HG02610 (cell line): ENCODE measurements at regions not wholly inside any gene's neighbourhood (a gene's known extent, or its start where the extent isn't known, plus 50 kb on each side); places are given as distances from the start of the nearest gene placed in this dataset.

Experiments
- ATAC-seq: cut with Tn5 transposase; IDR thresholded peaks from one replicate; pipeline ENCODE4 v1.9.1; 2021; ENCODE audit warnings: mild to moderate bottlenecking, moderate library complexity; ENCODE audit not compliant: unreplicated experiment

GRCh38 chr20:40188319-40188718 is 500.7 kb downstream of the MAFB start:
- ATAC-seq, result no peak

DNA sequence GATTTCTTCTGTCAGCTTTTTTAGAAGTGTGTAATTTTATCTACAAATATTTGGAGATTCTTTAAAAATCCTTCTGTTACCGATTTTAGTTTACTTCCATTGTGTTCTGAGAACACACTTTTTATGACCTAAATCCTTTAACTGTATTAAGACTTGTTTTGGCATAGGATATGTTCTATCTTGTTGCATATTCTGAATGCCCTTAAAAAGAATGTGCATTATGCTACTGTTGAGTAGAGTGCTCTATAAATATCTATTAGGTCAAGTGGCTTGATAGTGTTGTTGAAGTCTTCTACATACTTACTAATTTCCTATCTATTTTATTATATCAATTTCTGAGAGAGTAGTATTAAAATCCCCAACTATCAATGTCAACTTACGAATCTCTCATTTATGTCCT is 502.2 kb downstream of the MAFB start:
- ATAC-seq, result no peak

DNA sequence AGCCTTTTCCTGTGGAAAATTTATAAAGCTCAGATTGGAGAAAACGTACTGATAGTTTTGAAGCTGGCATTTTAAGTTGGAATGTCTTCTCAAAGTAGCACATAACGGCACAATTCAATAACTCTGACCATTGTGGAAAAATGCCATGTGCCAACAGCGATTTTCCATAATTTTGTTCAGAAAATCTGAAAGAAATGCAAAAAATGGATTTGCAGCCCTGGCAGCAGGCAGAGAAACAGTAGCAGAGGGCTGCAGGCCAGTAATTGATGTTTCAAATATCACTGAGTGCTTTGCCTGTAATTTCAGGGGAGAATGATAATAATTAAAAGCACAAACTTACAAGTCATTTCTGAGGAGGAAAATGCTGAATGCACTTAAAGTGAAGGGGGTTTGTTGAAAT is 507.4 kb downstream of the MAFB start:
- no peak for ATAC-seq

DNA sequence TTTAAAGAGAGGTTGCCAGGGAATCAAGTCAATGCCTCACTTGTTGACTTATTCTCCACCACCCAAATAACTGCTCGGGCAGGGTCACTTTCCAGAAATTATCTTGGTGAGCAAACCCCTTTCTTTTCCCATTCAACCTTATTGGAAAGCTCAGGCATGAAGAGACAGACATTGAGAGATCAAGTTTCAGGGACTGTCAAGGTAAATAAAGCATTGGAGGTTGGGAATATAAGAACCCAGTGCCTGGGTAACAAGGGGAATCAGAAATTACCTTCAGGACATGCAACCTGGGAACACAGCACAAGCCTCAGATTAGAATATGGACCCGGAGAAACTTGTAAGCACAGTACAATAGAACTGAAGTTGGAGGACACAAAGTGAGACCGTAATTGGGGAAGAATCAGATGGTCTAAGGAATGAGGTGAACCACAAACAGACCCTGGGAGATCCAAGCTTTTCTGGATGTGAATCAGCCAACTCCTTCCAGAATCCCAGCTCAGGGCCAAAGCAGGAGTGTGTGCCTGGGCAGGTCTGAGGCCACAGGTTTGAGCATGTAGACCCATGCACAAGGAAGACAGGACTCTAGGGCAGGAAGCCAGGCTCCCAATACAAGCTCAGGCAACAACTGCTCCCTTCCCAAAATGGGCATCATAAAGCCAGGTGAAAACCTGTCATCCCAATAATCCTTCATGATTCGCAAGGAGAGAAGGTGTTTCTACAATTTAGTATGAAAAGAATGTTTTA is 512.8 kb downstream of the MAFB start:
- no peak for ATAC-seq

- no peak for ATAC-seq
Measured at GRCh38 chr20:40175296-40175695, 513.7 kb downstream of the MAFB start.

- ATAC-seq, result no peak
Measured at GRCh38 chr20:40173872-40174271, 515.2 kb downstream of the MAFB start.

- ATAC-seq, result no peak
Measured at GRCh38 chr20:40168981-40169620, 519.9 kb downstream of the MAFB start.

- no peak for ATAC-seq
Measured at GRCh38 chr20:40161391-40161790, 527.6 kb downstream of the MAFB start.

- no peak for ATAC-seq
Measured at GRCh38 chr20:40160097-40160550, 528.9 kb downstream of the MAFB start.

DNA sequence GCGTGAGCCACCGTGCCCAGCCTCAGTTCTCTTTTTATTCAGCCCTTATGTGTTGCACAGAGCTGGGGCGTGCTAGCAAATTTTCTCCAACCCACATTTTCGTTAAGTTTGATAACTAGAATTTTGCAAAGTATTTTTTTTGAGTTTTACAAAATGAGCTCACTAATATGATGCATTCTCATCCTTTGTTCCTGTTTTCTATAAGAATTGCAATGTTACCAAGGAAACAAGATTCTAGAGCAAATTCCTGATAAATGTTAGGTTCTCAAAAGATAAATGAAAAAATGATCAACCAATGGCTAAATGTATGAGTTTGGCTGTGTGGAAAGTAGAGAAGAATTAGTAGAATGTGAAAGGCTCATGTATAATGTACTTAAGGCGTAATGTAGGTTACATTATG is 529.8 kb downstream of the MAFB start:
- ATAC-seq, result no peak

GRCh38 chr20:40156600-40157317 is 532.3 kb downstream of the MAFB start:
- peak; percentile 87 for ATAC-seq

GRCh38 chr20:40154514-40154913 is 534.5 kb downstream of the MAFB start:
- ATAC-seq, result no peak

DNA sequence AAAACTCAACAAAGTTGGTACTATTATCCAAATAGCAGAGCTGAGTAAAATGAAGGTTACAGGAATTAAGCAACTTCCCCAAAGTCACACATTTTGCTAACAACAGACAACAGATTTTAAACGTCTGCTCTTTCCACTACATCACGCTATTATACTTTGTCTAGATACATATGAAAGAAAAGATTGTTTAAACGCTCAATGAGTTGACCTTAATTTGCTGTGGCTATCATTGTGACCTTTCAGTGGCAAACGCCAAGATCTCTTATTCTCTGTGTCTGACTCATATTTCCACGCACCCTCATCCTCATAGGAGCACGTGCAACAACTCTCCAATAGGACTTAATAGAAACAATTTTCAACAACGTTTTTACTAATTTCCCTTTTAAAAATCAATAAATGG is 540.1 kb downstream of the MAFB start:
- ATAC-seq, result no peak

DNA sequence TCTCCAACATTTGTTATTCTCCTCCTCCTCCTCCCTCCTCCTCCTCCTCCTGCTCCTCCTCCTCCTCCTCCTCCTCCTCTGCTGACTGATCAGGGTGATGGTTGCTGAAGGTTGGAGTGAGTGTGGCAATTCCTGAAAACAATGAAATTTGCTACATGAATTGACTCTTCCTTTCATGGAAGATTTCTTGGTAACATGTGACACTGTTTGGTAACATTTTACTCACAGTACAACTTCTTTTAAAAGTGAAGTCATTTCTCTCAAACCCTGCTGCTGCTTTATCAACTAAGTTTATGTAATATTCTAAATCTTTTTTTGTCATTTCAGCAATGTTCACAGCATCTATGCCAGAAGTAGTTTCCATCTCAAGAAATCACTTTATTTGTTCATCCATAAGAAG is 543.0 kb downstream of the MAFB start:
- no peak for ATAC-seq

- ATAC-seq, result no peak
Measured at GRCh38 chr20:40144581-40144980, 544.5 kb downstream of the MAFB start.

GRCh38 chr20:40134176-40134575 is 554.9 kb downstream of the MAFB start:
- no peak for ATAC-seq

DNA sequence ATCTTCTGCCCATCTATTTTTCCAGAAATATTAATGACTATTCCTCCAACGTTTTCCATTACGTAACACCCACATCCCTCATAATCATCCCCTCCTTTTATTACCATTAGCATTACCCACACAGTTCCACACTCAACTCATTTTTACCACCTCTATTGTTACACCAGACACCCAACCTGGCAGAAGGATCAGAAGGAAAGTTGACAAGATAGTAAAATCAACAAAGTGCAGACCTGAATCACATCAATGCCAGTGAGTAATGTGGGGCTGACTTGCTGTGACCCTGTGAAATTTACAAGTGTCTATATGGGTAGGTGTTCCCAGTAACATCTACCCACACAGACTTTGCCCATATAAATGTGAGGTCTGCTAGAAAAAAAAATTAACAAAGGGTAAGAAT is 568.2 kb downstream of the MAFB start:
- no peak for ATAC-seq

DNA sequence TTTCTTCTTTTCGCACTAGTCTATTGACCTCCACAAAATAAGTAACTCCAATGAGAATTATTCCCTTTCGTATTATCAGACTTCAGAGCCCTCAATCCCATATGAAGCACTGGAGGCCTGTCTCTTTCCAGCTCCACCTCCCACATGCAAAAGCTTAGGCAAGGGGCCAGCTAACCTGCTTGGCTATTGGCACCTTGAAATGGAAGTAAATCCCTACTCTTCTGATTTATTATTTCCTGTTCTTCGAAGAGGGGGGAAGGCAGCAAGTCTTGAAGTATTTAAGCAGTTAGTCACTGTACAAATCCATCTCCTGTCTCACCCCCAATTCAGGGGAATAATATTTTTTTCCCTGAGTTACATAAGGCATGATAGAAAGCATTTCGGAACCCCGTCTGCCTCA is 577.8 kb downstream of the MAFB start:
- ATAC-seq, result no peak

GRCh38 chr20:40110311-40110831 is 578.7 kb downstream of the MAFB start:
- no peak for ATAC-seq

GRCh38 chr20:40109136-40109535 is 579.9 kb downstream of the MAFB start:
- ATAC-seq, result no peak

DNA sequence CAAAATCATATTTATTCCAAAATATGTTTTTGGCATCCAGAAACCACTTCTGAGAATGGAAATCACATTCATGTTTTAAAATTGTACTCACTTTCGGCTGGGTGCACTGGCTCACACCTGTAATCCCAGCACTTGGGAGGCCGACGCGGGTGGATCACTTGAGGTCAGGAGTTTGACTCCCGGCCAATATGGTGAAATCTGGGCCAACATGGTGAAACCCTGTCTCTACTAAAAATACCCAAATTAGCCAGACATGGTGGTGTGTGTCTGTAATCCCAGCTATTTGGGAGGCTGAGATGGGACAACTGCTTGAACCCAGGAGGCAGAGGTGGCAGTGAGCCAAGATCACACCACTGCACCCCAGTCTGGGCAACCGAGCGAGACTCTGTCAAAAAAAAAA is 580.7 kb downstream of the MAFB start:
- no peak for ATAC-seq

GRCh38 chr20:40104959-40105358 is 584.1 kb downstream of the MAFB start:
- ATAC-seq, result no peak
